ENCODE measurements at regions not wholly inside any gene's neighbourhood (a gene's known extent, or its start where the extent isn't known, plus 50 kb on each side); places are given as distances from the start of the nearest gene placed in this dataset.
"Not testable (repeated sequence)": the region's sequence is repeated elsewhere in the genome, so short reads cannot be mapped to it uniquely, and the experiment has no call there.

- TF ChIP-seq FOXA2 (IDR thresholded peaks at IDR 0.05), result no peak
- TF ChIP-seq ZBTB33 (IDR thresholded peaks at IDR 0.05), result no peak
- TF ChIP-seq JUND (IDR thresholded peaks at IDR 0.05), result no peak
- TF ChIP-seq GABPA (IDR thresholded peaks at IDR 0.05 in 1 of 2, conservative IDR thresholded peaks at IDR 0.05 in 1 of 2), result no peak
- no peak for TF ChIP-seq NR2F2 (IDR thresholded peaks at IDR 0.05)
- TF ChIP-seq HNF4A (conservative IDR thresholded peaks at IDR 0.05), result no peak
- TF ChIP-seq YY1 (IDR thresholded peaks at IDR 0.05), result no peak
Measured at GRCh38 chr12:14240873-14241220, 124.6 kb upstream of the ATF7IP start (continued).

GRCh38 chr12:14242825-14243224 is 122.7 kb upstream of the ATF7IP start:
- not testable (repeated sequence) for H3K36me3 ChIP-seq (ENCODE audit: control insufficient read depth in 4 of 4, insufficient read depth in 3 of 4, low read depth in 1 of 4, low read length in 3 of 4); H3K4me3 ChIP-seq (ENCODE audit: low read depth in 1 of 3, low read length in 3 of 3); H3K27me3 ChIP-seq (ENCODE audit: control insufficient read depth in 4 of 4, insufficient read depth in 4 of 4, low read length in 3 of 4); H3K9me3 ChIP-seq (ENCODE audit: control insufficient read depth in 4 of 4, low read length in 3 of 4); DNase-seq (ENCODE audit: low spot score); H3K9ac ChIP-seq (ENCODE audit: low read depth in 1 of 2, low read length in 2 of 2); H3K27ac ChIP-seq (ENCODE audit: low read depth in 1 of 2, low read length in 2 of 2)
- WGBS, result 96% methylated on average over 6 of the region's 6 CpGs
- H3K4me1 ChIP-seq (ENCODE audit: control insufficient read depth in 4 of 4, insufficient read depth in 4 of 4, low read length in 3 of 4), result peaks cover 2 to 21% (median 9%) of the 10 kb centered on the region in 4 donors

- Histone ChIP-seq H3K9me3 (ENCODE audit: control insufficient read depth in 4 of 4, low read length in 3 of 4) (peaks cover 0 to 9% (median 0%) of the 10 kb centered on the region in 4 donors), H3K36me3 (ENCODE audit: control insufficient read depth in 4 of 4, insufficient read depth in 3 of 4, low read depth in 1 of 4, low read length in 3 of 4) (peaks cover 0 to 1% (median 0%) of the 10 kb centered on the region in 4 donors), H3K4me3 (ENCODE audit: low read depth in 1 of 3, low read length in 3 of 3) (no peak overlapping the region), H3K9ac (ENCODE audit: low read depth in 1 of 2, low read length in 2 of 2) (no peak overlapping the region), H3K27me3 (ENCODE audit: control insufficient read depth in 4 of 4, insufficient read depth in 4 of 4, low read length in 3 of 4) (no peaks in the 10 kb centered on the region), H3K27ac (ENCODE audit: low read depth in 1 of 2, low read length in 2 of 2) (no peak overlapping the region), H3K4me1 (ENCODE audit: control insufficient read depth in 4 of 4, insufficient read depth in 4 of 4, low read length in 3 of 4) (peaks cover 2 to 14% (median 9%) of the 10 kb centered on the region in 4 donors)
- TF ChIP-seq TAF1 (conservative IDR thresholded peaks at IDR 0.05) (no peak), HNF4G (IDR thresholded peaks at IDR 0.05) (no peak), HNF4A (conservative IDR thresholded peaks at IDR 0.05) (no peak), GABPA (IDR thresholded peaks at IDR 0.05 in 1 of 2, conservative IDR thresholded peaks at IDR 0.05 in 1 of 2) (no peak), FOXA1 (IDR thresholded peaks at IDR 0.05) (no peak), ATF3 (IDR thresholded peaks at IDR 0.05) (no peak), JUND (IDR thresholded peaks at IDR 0.05) (no peak), SP1 (IDR thresholded peaks at IDR 0.05) (no peak), NR2F2 (IDR thresholded peaks at IDR 0.05) (no peak), EGR1 (IDR thresholded peaks at IDR 0.05; ENCODE audit: low read depth in 2 of 2) (no peak), MAX (IDR thresholded peaks at IDR 0.05) (no peak), YY1 (IDR thresholded peaks at IDR 0.05) (no peak), FOXA2 (IDR thresholded peaks at IDR 0.05) (no peak), REST (IDR thresholded peaks at IDR 0.05) (no peak), CTCF (IDR thresholded peaks at IDR 0.05; ENCODE audit: low read depth, low read length, missing input control) (no peak), RAD21 (IDR thresholded peaks at IDR 0.05) (no peak), RXRA (IDR thresholded peaks at IDR 0.05) (no peak)
- WGBS, result 97% methylated on average over 2 of the region's 2 CpGs
- DNase-seq (ENCODE audit: low spot score), result no peak
Measured at GRCh38 chr12:14243941-14244340, 121.5 kb upstream of the ATF7IP start.

All from liver (tissue), 8 donors.